ENCODE measurements at regions not wholly inside any gene's neighbourhood (a gene's known extent, or its start where the extent isn't known, plus 50 kb on each side); places are given as distances from the start of the nearest gene placed in this dataset.

DNA sequence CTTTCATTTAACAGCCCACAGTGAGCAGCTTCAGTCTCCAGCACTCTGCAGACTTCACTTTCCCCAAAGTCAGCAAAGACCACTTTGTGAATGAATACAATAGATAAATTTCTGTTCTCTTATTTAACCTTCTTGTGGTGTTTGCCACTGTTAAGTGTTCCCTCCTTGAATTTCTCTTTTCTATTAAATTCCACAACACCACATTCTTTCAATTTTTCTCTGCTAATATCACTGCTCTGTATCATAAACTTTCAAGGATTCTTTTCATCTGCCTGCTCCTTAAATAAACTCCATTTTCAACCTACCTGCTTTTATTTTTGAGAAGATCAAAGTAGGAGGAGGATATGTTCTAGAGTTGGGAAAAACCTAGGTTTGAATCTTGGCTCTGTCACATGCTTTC, 739.5 kb upstream of the GRAMD2B start (continued):
- TF ChIP-seq POLR2AphosphoS5 (IDR thresholded peaks at IDR 0.05; ENCODE audit: low read length) (no peak), YY1 (IDR thresholded peaks at IDR 0.05; ENCODE audit: low read depth, low read length) (no peak), HDAC2 (IDR thresholded peaks at IDR 0.05) (no peak), IRF4 (IDR thresholded peaks at IDR 0.05; ENCODE audit: low read depth, low read length) (no peak), TAF1 (IDR thresholded peaks at IDR 0.05; ENCODE audit: borderline replicate concordance, low read depth, low read length) (no peak), MXI1 (IDR thresholded peaks at IDR 0.05; ENCODE audit: low read depth, low read length) (no peak)

DNA sequence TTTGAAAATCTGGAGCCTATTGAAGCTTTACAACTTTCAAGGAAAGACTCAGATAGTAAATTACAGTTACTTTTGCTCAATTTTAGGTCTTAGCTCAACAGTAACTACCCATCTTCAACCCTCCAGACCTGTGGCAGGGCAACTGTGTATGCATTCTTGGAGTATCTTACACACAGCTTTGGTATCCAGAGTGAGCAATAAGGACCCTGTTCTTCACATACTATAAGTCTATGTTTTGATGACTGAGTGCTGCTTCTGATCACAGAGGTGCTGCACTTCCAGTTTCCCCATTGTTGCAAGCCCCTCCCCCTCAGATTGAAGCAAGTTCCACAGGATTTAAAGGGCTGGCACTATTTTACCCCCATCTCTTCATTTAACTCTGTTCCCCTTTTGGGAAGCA, 737.4 kb upstream of the GRAMD2B start:
- BruUV-seq (replicated peaks): no TSS peak
- ATAC-seq: no peak
- Histone ChIP-seq H4K20me1 (ENCODE audit: control insufficient read depth, insufficient read depth) (no peaks in the 10 kb centered on the region), H3K9me3 (replicated peaks; ENCODE audit: control insufficient read depth, insufficient read depth, low read length) (no peaks in the 10 kb centered on the region), H3K4me1 (ENCODE audit: control insufficient read depth, insufficient read depth, low read length) (no peaks in the 10 kb centered on the region), H3K4me2 (ENCODE audit: control insufficient read depth, insufficient read depth) (no peak overlapping the region), H3K9ac (ENCODE audit: control insufficient read depth, insufficient read depth, low read length) (no peak overlapping the region), H2AFZ (ENCODE audit: control insufficient read depth, low read depth, low read length) (no peak overlapping the region), H3K79me2 (ENCODE audit: control insufficient read depth, insufficient read depth, low read length) (no peaks in the 10 kb centered on the region), H3K36me3 (ENCODE audit: control insufficient read depth in 2 of 2, insufficient read depth in 2 of 2, low read length in 1 of 2) (no peaks in the 10 kb centered on the region), H3K27ac (ENCODE audit: control insufficient read depth, insufficient read depth) (no peak overlapping the region), H3K27me3 (replicated peaks in 1 of 2; ENCODE audit: control insufficient read depth in 2 of 2, insufficient read depth in 2 of 2, low read length in 1 of 2) (no peaks in the 10 kb centered on the region), H3K4me3 (no peak overlapping the region)
- no peak for TF ChIP-seq ZZZ3 (IDR thresholded peaks at IDR 0.05; ENCODE audit: control insufficient read depth, insufficient read length, low read depth)
- TF ChIP-seq, protein P1, sequence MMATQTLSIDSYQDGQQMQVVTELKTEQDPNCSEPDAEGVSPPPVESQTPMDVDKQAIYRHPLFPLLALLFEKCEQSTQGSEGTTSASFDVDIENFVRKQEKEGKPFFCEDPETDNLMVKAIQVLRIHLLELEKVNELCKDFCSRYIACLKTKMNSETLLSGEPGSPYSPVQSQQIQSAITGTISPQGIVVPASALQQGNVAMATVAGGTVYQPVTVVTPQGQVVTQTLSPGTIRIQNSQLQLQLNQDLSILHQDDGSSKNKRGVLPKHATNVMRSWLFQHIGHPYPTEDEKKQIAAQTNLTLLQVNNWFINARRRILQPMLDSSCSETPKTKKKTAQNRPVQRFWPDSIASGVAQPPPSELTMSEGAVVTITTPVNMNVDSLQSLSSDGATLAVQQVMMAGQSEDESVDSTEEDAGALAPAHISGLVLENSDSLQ (IDR thresholded peaks at IDR 0.05): no peak
- no peak for TF ChIP-seq KLF5 (IDR thresholded peaks at IDR 0.05; ENCODE audit: partially characterized antibody)
- TF ChIP-seq RAD21 (IDR thresholded peaks at IDR 0.05; ENCODE audit: insufficient read depth, low read depth, low read length): no peak
- TF ChIP-seq, protein P2, sequence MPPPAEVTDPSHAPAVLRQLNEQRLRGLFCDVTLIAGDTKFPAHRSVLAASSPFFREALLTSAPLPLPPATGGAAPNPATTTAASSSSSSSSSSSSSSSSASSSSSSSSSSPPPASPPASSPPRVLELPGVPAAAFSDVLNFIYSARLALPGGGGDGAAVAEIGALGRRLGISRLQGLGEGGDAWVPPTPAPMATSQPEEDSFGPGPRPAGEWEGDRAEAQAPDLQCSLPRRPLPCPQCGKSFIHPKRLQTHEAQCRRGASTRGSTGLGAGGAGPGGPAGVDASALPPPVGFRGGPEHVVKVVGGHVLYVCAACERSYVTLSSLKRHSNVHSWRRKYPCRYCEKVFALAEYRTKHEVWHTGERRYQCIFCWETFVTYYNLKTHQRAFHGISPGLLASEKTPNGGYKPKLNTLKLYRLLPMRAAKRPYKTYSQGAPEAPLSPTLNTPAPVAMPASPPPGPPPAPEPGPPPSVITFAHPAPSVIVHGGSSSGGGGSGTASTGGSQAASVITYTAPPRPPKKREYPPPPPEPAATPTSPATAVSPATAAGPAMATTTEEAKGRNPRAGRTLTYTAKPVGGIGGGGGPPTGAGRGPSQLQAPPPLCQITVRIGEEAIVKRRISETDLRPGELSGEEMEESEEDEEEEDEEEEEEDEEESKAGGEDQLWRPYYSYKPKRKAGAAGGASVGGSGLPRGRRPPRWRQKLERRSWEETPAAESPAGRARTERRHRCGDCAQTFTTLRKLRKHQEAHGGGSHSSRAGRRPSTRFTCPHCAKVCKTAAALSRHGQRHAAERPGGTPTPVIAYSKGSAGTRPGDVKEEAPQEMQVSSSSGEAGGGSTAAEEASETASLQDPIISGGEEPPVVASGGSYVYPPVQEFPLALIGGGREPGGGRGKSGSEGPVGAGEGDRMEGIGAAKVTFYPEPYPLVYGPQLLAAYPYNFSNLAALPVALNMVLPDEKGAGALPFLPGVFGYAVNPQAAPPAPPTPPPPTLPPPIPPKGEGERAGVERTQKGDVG (CRISPR knock-in tag; IDR thresholded peaks at IDR 0.05): no peak
- no peak for TF ChIP-seq BACH1 (IDR thresholded peaks at IDR 0.05; ENCODE audit: borderline replicate concordance)
- TF ChIP-seq, protein P3, sequence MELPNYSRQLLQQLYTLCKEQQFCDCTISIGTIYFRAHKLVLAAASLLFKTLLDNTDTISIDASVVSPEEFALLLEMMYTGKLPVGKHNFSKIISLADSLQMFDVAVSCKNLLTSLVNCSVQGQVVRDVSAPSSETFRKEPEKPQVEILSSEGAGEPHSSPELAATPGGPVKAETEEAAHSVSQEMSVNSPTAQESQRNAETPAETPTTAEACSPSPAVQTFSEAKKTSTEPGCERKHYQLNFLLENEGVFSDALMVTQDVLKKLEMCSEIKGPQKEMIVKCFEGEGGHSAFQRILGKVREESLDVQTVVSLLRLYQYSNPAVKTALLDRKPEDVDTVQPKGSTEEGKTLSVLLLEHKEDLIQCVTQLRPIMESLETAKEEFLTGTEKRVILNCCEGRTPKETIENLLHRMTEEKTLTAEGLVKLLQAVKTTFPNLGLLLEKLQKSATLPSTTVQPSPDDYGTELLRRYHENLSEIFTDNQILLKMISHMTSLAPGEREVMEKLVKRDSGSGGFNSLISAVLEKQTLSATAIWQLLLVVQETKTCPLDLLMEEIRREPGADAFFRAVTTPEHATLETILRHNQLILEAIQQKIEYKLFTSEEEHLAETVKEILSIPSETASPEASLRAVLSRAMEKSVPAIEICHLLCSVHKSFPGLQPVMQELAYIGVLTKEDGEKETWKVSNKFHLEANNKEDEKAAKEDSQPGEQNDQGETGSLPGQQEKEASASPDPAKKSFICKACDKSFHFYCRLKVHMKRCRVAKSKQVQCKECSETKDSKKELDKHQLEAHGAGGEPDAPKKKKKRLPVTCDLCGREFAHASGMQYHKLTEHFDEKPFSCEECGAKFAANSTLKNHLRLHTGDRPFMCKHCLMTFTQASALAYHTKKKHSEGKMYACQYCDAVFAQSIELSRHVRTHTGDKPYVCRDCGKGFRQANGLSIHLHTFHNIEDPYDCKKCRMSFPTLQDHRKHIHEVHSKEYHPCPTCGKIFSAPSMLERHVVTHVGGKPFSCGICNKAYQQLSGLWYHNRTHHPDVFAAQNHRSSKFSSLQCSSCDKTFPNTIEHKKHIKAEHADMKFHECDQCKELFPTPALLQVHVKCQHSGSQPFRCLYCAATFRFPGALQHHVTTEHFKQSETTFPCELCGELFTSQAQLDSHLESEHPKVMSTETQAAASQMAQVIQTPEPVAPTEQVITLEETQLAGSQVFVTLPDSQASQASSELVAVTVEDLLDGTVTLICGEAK (IDR thresholded peaks at IDR 0.05; ENCODE audit: borderline replicate concordance): no peak
- no peak for DNase-seq (ENCODE audit: low read depth, low spot score)
- SMC1A ChIA-PET (ENCODE audit: uncharacterized antibody, unreplicated experiment): no interaction called here
- CTCF ChIA-PET: no interaction called here
- RAD21 ChIA-PET (ENCODE audit: unreplicated experiment): no interaction called here
- no peak for FAIRE-seq
- POLR2A ChIA-PET: no interaction called here
- in situ Hi-C loops (cut with MboI) (no loop called here), intact Hi-C loops (cut with micrococcal nuclease; ENCODE audit: unreplicated experiment) (no loop called here)

Measured in GM12878 (cell line).